Hematopoietic multipotent progenitor cell treated with erythropoietin and hydrocortisone succinate and interleukin-3 and kit ligand, for 4 days (in vitro differentiated cells): ENCODE measurements at regions not wholly inside any gene's neighbourhood (a gene's known extent, or its start where the extent isn't known, plus 50 kb on each side); places are given as distances from the start of the nearest gene placed in this dataset.
"Not testable (repeated sequence)": the region's sequence is repeated elsewhere in the genome, so short reads cannot be mapped to it uniquely, and the experiment has no call there.

Experiments used
- DNase-seq: peaks from one replicate; pipeline ENCODE4 v3.0.0-alpha.2; 2015

GRCh38 chr4:28772066-28772465, 1911.4 kb downstream of the STIM2 start:
- no peak for DNase-seq

GRCh38 chr4:28772788-28773187, 1912.1 kb downstream of the STIM2 start:
- no peak for DNase-seq

- no peak for DNase-seq
Observed at GRCh38 chr4:28774344-28774743, 1913.7 kb downstream of the STIM2 start.

GRCh38 chr4:28776004-28776403, 1915.4 kb downstream of the STIM2 start:
- DNase-seq: no peak

GRCh38 chr4:28784188-28784587, 1923.5 kb downstream of the STIM2 start:
- no peak for DNase-seq

GRCh38 chr4:28787947-28788346, 1927.3 kb downstream of the STIM2 start:
- no peak for DNase-seq

- DNase-seq: no peak
Observed at GRCh38 chr4:28788929-28789490, 1928.4 kb downstream of the STIM2 start.

GRCh38 chr4:28792917-28793597, 1927.1 kb upstream of the PCDH7 start:
- DNase-seq: no peak

- DNase-seq: no peak
Observed at GRCh38 chr4:28799696-28800095, 1920.5 kb upstream of the PCDH7 start.

GRCh38 chr4:28811025-28811424, 1909.1 kb upstream of the PCDH7 start:
- no peak for DNase-seq

GRCh38 chr4:28822163-28822562, 1898.0 kb upstream of the PCDH7 start:
- no peak for DNase-seq

GRCh38 chr4:28827866-28828265, 1892.3 kb upstream of the PCDH7 start:
- DNase-seq: no peak

- no peak for DNase-seq
Observed at GRCh38 chr4:28831867-28832266, 1888.3 kb upstream of the PCDH7 start.

- DNase-seq: no peak
Observed at GRCh38 chr4:28832444-28832843, 1887.7 kb upstream of the PCDH7 start.

- no peak for DNase-seq
Observed at GRCh38 chr4:28834120-28834519, 1886.0 kb upstream of the PCDH7 start.

GRCh38 chr4:28835501-28835900, 1884.7 kb upstream of the PCDH7 start:
- DNase-seq: no peak

- DNase-seq: no peak
Observed at GRCh38 chr4:28842271-28842670, 1877.9 kb upstream of the PCDH7 start.

- no peak for DNase-seq
Observed at GRCh38 chr4:28845158-28845557, 1875.0 kb upstream of the PCDH7 start.

GRCh38 chr4:28857028-28857427, 1863.1 kb upstream of the PCDH7 start:
- DNase-seq: not testable (repeated sequence)

GRCh38 chr4:28868841-28869240, 1851.3 kb upstream of the PCDH7 start:
- no peak for DNase-seq

GRCh38 chr4:28879178-28879577, 1841.0 kb upstream of the PCDH7 start:
- DNase-seq: no peak

- no peak for DNase-seq
Observed at GRCh38 chr4:28879900-28880299, 1840.3 kb upstream of the PCDH7 start.

- DNase-seq: no peak
Observed at GRCh38 chr4:28883211-28883610, 1837.0 kb upstream of the PCDH7 start.

- no peak for DNase-seq
Observed at GRCh38 chr4:28886934-28887333, 1833.2 kb upstream of the PCDH7 start.
